NCI-H748 treated with DMSO at 0.1 percent for 48 hours (cell line): ENCODE measurements at regions not wholly inside any gene's neighbourhood (a gene's known extent, or its start where the extent isn't known, plus 50 kb on each side); places are given as distances from the start of the nearest gene placed in this dataset.
"Not testable (repeated sequence)": the region's sequence is repeated elsewhere in the genome, so short reads cannot be mapped to it uniquely, and the experiment has no call there.

Source experiments
- DNase-seq: peaks from one replicate; lab custom pipeline; 2025; lab: John Stamatoyannopoulos, UW

- no peak for DNase-seq
These were observed 460.0 kb upstream of the ZNF507 start for GRCh38 chr19:31885280-31885853.

DNA sequence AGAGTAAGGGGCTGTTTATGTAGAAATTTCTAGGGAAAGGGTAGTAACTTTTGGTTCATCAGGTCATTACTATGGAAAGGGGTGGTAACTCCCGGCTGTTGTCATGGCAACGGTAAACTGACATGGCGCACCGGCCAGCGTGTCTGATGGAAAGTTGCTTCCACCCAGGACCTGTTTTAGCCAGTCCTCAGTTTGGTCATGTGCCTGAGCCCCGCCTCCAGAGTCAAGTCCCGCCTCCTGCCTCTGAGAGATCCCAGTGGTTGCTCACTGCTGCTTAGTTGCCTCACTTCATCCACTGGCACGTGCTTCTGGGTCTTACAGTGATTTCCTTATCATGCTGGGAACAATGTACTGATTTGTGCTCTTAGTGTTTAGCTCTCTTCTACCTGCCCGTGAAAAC lies 455.2 kb upstream of the ZNF507 start:
- no peak for DNase-seq

GRCh38 chr19:31892060-31892459 lies 453.4 kb upstream of the ZNF507 start:
- no peak for DNase-seq

GRCh38 chr19:31893491-31893890 lies 451.9 kb upstream of the ZNF507 start:
- not testable (repeated sequence) for DNase-seq

GRCh38 chr19:31894451-31894850 lies 451.0 kb upstream of the ZNF507 start:
- DNase-seq, result no peak

DNA sequence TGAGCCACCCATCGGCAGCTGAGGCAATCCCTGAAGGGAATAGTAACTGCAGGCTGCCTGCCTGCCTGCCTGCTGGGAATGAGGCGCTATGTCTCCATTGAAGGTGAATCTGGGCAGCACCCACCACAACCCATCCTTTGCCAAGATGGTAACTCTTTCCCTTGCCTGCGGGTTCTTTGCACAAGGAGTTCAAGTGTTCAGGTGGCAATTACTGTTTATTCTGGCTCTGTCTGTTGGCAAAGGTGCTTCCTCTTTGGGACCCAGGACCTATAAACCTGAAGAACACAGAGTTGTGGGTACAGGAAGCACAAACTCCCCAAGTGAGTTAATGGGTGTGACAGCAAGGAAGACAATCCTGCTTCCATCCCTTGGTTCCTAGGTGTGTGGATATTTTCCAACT lies 448.1 kb upstream of the ZNF507 start:
- DNase-seq, result no peak

DNA sequence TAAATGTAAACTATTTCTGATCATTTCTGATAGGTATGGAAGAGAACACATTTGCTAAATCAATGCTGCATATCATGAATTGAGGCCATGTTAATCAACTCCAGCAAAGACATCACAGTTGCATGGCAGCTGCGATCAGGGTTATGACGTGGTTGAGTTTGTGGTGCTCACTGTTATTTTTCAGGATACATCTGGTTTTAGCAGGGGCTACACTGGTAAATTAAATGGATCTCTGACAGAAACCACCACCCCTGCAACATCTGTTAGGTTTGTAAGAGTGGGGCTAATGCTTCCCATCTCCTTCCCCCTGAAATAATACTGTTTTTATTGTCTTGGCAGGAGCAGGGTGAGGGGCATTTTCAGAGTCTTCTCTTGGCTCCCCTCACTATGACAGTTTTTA lies 444.4 kb upstream of the ZNF507 start:
- no peak for DNase-seq

- DNase-seq, result no peak
These were observed 442.6 kb upstream of the ZNF507 start for GRCh38 chr19:31902821-31903220.

DNA sequence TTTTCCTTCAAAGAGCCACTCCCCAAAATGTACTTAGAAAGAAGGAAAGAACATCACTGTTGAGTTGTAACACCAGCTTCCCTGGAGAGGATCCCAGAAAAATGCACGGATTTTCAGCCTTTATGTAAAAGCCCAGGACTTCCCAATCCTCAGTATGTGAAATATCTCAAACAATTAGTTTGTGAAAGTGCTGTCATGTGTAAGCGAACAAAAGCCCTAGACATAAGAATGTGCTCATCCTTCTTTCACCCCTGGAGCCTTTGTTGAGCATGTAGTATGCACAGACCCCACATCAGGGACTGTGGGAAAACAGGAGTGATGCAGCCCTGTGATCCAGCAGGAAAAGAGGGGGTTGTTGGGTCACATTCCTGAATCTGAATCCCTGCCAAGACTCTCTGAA lies 441.4 kb upstream of the ZNF507 start:
- no peak for DNase-seq

- no peak for DNase-seq
These were observed 439.1 kb upstream of the ZNF507 start for GRCh38 chr19:31906111-31906871.

DNA sequence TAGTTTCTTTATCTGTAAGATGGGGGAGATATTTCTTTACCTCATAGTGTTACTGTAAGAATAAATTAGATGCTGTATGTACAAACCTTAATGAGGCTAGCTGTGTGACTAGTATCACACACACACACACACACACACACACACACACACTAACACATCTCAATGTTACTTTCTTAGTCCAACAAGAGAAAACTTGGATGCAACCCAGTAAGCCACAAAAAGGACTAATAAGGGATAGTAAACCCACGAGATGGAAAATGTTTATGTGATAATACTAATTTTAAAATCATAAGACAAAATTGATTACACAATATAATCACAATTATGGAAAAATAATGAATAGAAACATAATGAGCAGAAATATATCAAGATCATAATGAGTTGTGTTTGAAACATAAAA lies 437.7 kb upstream of the ZNF507 start:
- no peak for DNase-seq

- DNase-seq, result no peak
These were observed 437.3 kb upstream of the ZNF507 start for GRCh38 chr19:31908080-31908479.

DNA sequence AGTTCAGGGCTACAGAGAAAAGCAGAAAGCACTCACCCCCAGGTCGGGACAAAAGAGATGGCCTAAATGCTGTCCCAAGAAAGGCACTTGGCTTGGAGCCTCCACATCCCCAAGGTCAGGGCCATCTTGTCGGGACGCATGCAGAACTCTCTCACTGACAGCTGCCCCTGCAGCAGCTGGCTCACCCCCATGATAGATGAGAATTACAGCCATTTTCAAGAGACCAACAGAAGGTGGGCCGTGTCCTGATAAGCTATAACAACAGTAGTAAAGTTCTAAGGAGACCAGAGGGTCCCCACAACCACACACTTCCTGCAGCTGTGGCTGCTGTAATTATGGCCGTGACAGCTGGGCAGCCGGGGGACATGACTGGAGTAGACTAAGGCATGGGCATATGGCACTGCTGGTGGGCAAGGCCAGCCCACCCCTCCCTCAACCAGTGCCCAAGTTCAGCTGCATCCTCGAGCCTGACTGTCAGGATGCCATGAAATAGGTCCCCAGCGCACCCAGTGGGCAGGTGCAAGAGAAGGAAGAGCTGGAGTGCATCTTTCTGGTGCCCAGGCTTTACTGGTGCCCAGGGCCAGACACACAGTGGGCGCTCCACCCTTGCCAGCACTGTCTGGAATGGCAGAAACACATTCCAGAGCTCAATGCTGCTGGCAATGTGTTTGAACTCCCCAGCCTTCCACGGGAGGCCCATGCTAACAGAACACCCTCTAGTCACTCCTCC lies 436.7 kb upstream of the ZNF507 start:
- DNase-seq, result no peak

- DNase-seq, result no peak
These were observed 435.2 kb upstream of the ZNF507 start for GRCh38 chr19:31910224-31910623.

- DNase-seq, result no peak
These were observed 433.8 kb upstream of the ZNF507 start for GRCh38 chr19:31911577-31911976.

- DNase-seq, result no peak
These were observed 432.2 kb upstream of the ZNF507 start for GRCh38 chr19:31913103-31913661.

DNA sequence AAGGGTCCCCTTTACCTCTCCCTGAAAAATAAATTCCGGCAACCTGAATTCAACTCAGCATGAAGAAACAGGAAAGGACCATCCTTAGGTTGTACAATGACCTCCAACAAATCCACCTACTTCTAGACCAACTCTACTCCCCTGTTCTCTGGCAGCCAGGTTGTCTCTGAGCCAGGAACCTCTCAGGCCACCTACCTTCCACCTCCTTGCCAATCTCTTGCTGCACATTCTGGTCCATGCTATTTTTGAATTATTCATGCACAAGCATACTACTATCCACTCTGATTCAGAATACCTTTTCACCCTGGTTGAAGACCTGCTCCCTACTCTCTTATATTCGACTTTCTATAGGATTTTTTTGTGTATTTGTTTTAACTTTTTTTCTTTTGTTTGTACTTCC lies 415.0 kb upstream of the ZNF507 start:
- no peak for DNase-seq

DNA sequence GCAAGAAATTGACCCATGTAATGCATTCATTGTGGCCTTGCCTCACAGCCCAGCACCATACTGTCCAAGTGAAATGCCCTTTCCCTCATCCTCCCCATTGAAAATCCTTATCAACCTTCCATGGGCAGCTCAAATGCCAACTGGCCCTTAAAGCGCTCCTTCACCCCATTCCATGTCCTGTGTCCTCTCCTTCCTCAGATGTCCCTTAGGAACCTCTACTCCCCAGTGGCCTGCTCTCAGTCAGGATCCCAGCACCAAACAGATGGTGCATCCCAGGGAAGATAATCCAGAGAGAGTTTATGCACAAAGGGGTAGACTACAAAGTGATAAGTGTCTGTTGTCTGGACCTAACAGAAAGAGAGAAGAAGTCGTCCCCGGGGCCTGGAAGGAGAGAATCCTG lies 407.4 kb upstream of the ZNF507 start:
- no peak for DNase-seq

GRCh38 chr19:31938675-31939074 lies 406.7 kb upstream of the ZNF507 start:
- DNase-seq, result no peak

DNA sequence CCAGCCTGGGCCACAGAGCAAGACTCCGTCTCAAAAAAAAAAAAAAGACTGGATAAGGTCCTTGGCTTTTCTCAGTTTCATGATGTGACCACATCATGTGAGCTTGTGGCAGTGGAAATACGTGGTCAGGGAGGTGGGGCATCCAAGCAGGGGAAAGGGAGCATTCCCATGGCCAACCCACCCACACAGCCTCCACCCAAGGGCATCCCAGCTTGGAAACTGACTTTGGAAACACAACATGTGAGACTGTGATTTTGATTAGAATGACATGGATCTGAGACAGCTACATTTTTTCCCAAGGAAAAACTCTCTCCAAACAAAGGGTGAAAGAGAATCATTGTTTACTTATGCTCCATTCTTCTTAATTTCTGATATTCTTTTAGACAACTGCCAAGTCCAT lies 405.0 kb upstream of the ZNF507 start:
- DNase-seq, result no peak

GRCh38 chr19:31943191-31943661 lies 402.2 kb upstream of the ZNF507 start:
- DNase-seq, result no peak

DNA sequence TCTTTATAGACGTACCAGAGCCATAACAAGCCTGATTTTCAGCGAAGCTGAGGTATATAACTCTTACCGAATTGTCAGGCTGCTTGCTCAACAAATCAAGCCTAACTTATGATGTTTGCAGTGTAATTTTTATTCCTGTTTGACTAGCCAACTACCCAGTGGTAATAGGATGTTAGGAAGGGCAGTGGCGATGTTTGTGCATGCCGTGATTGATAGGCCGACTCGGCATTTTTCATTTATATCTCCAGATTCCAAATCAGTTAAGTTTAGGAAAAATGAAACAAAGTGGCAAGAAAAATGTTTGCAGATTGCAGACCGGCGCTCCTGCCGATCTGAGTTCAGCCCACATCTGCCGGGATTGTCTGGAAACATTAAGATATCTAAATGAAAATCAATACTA lies 401.6 kb upstream of the ZNF507 start:
- DNase-seq, result no peak

DNA sequence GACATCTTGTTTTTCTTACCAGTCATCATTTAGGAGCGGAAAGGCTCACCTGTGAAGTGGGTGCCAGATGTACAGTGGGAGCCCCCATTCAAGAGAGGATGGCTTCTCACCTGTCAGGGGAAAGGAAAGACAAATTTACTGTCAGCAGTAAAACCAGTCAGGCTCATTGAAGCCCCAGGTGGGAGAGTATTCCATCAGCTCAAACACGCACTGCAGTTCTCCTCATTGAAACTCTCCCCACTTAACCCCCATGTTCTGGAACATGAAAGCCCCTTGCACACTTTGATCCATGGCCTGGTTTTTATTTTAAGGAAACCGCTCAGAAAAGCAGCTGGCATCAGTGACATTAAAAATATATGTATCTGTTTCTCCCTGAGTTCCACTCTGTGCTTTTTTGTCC lies 401.1 kb upstream of the ZNF507 start:
- no peak for DNase-seq
